OCI-LY7 (cell line): ENCODE measurements at regions not wholly inside any gene's neighbourhood (a gene's known extent, or its start where the extent isn't known, plus 50 kb on each side); places are given as distances from the start of the nearest gene placed in this dataset.
"Not testable (repeated sequence)": the region's sequence is repeated elsewhere in the genome, so short reads cannot be mapped to it uniquely, and the experiment has no call there.

Experiments used
- BruUV-seq: library from RNA; stranded (reverse); fragments of 400-500 nt; replicated peaks from 2 replicates; lab custom pipeline; 2021; lab: Mats Ljungman, UMichigan
- CTCF ChIA-PET: fragments of 300-600 bp; sonication (Branson Sonifier 250); formaldehyde crosslinking; loops from one replicate; lab custom pipeline; 2022; ENCODE audit warnings: antibody characterized with exemption; ENCODE audit not compliant: unreplicated experiment; lab: Charles Lee
- POLR2A ChIA-PET: fragments of 300-600 bp; sonication (Branson Sonifier 250); formaldehyde crosslinking; loops from one replicate; lab custom pipeline; 2022; ENCODE audit warnings: antibody characterized with exemption; lab: Charles Lee
- DNase-seq: peaks from one replicate; pipeline ENCODE4 v3.0.0-alpha.2; 2015; ENCODE audit warnings: low spot score
- H2AFZ ChIP-seq: fragments of 200-600 bp; sonication (generic), shearing (Covaris generic); 2 replicates; pipeline ENCODE4 v1.6.1; 2014; ENCODE audit warnings: mild to moderate bottlenecking, antibody characterized with exemption, low read length, moderate library complexity
- H3K27ac ChIP-seq: fragments of 200-600 bp; sonication (generic); 2 replicates; pipeline ENCODE4 v1.5.1; 2014; ENCODE audit warnings: mixed run types, low read depth, mild to moderate bottlenecking, moderate library complexity, low read length, inconsistent platforms; ENCODE audit not compliant: poor library complexity, severe bottlenecking
- H3K36me3 ChIP-seq: fragments of 200-600 bp; sonication (generic); 2 replicates; pipeline ENCODE4 v1.6.1; 2014; ENCODE audit warnings: mild to moderate bottlenecking, antibody characterized with exemption, low read length, moderate library complexity, mixed read lengths; ENCODE audit not compliant: insufficient read depth
- H3K4me1 ChIP-seq: fragments of 200-600 bp; sonication (generic); 2 replicates; pipeline ENCODE4 v1.5.1; 2014; ENCODE audit warnings: mild to moderate bottlenecking, low read length; ENCODE audit not compliant: insufficient read depth, poor library complexity, severe bottlenecking
- H3K4me2 ChIP-seq: fragments of 200-600 bp; sonication (generic); 2 replicates; pipeline ENCODE4 v1.6.1; 2014; ENCODE audit warnings: mild to moderate bottlenecking, low read length
- H3K4me3 ChIP-seq: fragments of 200-600 bp; sonication (generic); 2 replicates; pipeline ENCODE4 v1.5.1; 2014; ENCODE audit warnings: mild to moderate bottlenecking, low read depth, low read length; ENCODE audit not compliant: poor library complexity, severe bottlenecking
- H3K79me2 ChIP-seq: fragments of 200-600 bp; sonication (generic); 2 replicates; pipeline ENCODE4 v1.6.1; 2016; ENCODE audit warnings: low read depth, mild to moderate bottlenecking, low read length, moderate library complexity, mixed read lengths; ENCODE audit not compliant: insufficient read depth
- H3K9me2 ChIP-seq: fragments of 200-600 bp; sonication (generic); 2 replicates; pipeline ENCODE4 v1.6.1; 2016; ENCODE audit warnings: mild to moderate bottlenecking, low read length, mixed read lengths; ENCODE audit not compliant: insufficient read depth
- H3K9me3 ChIP-seq: fragments of 200-600 bp; sonication (generic); 2 replicates; pipeline ENCODE4 v1.6.1; 2014; ENCODE audit warnings: mild to moderate bottlenecking, mixed run types, low read length, mixed read lengths
- H4K20me1 ChIP-seq: fragments of 200-600 bp; sonication (generic); 2 replicates; pipeline ENCODE4 v1.6.1; 2014; ENCODE audit warnings: mild to moderate bottlenecking, antibody characterized with exemption, low read length, moderate library complexity, mixed read lengths; ENCODE audit not compliant: insufficient read depth
- EZH2phosphoT487 ChIP-seq: fragments of 200-600 bp; sonication (generic); IDR thresholded peaks from 2 replicates; pipeline ENCODE4 v1.6.1; 2018; ENCODE audit warnings: low read depth, borderline replicate concordance, mild to moderate bottlenecking, mixed run types, antibody characterized with exemption, low read length, moderate library complexity, mixed read lengths
- intact Hi-C: fragments of 100-400 bp; cut with micrococcal nuclease; formaldehyde crosslinking; loops from one replicate; pipeline ENCODE4 v1.10.0; 2022; ENCODE audit not compliant: unreplicated experiment
- TF ChIP-seq, protein P1 (sequence below): fragments of 200-600 bp; sonication (generic); conservative IDR thresholded peaks from 2 replicates; pipeline ENCODE4 v1.5.1; 2014; ENCODE audit warnings: mild to moderate bottlenecking, antibody characterized with exemption, low read length, moderate library complexity, mixed read lengths

DNA sequence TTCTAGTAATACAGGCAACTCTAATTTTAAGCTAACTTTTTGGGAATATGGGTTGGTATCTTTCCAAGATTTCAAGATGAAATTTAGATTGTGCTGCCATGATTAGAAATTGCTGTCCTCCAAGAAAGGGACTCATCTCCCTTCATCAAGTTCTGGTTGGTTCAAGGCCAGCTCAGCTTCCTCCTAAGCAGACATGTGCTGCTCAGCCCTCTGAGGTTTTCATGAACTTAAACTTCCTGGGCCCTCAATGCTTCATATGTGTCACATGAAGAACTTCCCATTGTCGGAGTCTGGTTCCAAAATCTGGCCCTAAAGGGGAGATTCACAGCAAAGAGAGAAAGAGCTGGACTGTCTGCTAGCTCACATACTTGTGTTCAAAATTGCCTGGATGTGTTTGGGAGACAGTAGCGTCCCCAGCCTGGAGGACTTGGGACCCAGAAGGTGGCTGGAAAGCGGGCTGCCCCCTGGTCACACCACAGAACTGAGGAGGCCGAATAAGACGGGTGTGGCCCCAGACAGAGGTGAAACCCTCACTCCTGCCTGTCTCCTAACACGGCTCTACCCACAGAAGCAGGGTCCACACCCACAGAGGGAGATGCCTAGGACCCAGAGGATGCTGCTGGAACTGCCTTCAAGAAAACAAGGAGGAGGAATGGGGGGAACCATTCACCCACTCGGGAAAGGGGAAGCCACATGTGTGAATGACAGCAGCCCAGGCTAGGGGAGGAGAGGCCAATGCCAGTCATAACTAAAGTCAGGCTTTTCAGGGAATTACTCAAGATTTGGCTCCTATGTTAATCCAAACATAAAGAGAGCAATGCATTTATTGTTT is 54.3 kb upstream of the GPR31 start:
- BruUV-seq = no TSS peak
- no peaks in the 10 kb centered on the region for H3K9me3 ChIP-seq
- H3K36me3 ChIP-seq = no peaks in the 10 kb centered on the region
- no peak overlapping the region for H3K27ac ChIP-seq
- no peak overlapping the region for H3K4me3 ChIP-seq
- no peak overlapping the region for H2AFZ ChIP-seq
- DNase-seq = no peak
- intact Hi-C loops = no loop called here
- H3K79me2 ChIP-seq = no peaks in the 10 kb centered on the region
- CTCF ChIA-PET = no interaction called here
- H3K9me2 ChIP-seq = no peaks in the 10 kb centered on the region
- no peaks in the 10 kb centered on the region for H3K4me1 ChIP-seq
- H4K20me1 ChIP-seq = no peaks in the 10 kb centered on the region
- TF ChIP-seq, protein P1, sequence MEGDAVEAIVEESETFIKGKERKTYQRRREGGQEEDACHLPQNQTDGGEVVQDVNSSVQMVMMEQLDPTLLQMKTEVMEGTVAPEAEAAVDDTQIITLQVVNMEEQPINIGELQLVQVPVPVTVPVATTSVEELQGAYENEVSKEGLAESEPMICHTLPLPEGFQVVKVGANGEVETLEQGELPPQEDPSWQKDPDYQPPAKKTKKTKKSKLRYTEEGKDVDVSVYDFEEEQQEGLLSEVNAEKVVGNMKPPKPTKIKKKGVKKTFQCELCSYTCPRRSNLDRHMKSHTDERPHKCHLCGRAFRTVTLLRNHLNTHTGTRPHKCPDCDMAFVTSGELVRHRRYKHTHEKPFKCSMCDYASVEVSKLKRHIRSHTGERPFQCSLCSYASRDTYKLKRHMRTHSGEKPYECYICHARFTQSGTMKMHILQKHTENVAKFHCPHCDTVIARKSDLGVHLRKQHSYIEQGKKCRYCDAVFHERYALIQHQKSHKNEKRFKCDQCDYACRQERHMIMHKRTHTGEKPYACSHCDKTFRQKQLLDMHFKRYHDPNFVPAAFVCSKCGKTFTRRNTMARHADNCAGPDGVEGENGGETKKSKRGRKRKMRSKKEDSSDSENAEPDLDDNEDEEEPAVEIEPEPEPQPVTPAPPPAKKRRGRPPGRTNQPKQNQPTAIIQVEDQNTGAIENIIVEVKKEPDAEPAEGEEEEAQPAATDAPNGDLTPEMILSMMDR = no peak
- no peak for TF ChIP-seq EZH2phosphoT487
- H3K4me2 ChIP-seq = no peak overlapping the region
- POLR2A ChIA-PET = interaction anchor here (0.6 kb wide), 1 partner anchor 817 kb away, joined by 5 read pairs; no protein-coding TSS in a partner anchor

DNA sequence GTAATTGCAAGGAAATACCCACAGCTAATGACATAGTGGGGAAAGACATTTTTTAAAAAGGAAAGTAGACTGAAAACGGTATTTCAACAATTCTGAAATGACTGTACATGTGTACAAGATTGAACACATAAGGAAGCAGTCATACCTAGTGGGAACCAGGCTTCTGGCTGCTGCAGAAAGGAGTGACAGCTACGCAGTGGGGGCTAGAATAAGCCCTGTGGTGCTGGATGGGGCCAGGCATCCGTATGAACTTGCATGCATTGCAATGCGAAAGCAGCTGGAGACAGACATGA is 54.9 kb upstream of the GPR31 start:
- TF ChIP-seq, protein P1 = no peak
- no peak for TF ChIP-seq EZH2phosphoT487
- Histone ChIP-seq H3K9me3 (no peaks in the 10 kb centered on the region), H2AFZ (no peak overlapping the region), H3K79me2 (no peaks in the 10 kb centered on the region), H3K4me2 (no peak overlapping the region), H4K20me1 (no peaks in the 10 kb centered on the region), H3K4me3 (no peak overlapping the region), H3K36me3 (no peaks in the 10 kb centered on the region), H3K9me2 (no peaks in the 10 kb centered on the region), H3K4me1 (no peaks in the 10 kb centered on the region), H3K27ac (no peak overlapping the region)
- no TSS peak for BruUV-seq
- POLR2A ChIA-PET = no interaction called here
- intact Hi-C loops = no loop called here
- CTCF ChIA-PET = no interaction called here
- DNase-seq = no peak

DNA sequence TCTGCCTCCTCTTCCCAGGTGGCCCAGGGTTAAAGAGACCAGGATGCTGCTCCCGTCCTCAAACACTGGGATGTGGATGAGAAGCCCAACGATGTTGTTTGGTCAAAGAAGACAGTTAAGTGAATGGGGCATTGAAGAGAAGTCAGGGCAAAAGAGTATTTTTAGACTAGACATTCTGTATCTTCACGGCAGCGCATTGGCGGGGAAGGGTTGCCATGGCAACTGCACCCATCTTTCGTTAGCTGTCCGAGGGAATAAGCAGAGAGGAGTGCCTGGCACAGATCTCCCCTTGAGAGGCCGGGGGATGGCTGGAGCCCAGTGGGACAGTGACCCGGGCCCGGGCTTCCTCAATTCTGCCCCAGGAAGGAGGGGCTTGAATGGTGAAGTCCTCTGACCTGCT is 56.4 kb upstream of the GPR31 start:
- Histone ChIP-seq H3K79me2 (no peaks in the 10 kb centered on the region), H2AFZ (no peak overlapping the region), H4K20me1 (no peaks in the 10 kb centered on the region), H3K4me1 (no peaks in the 10 kb centered on the region), H3K4me3 (no peak overlapping the region), H3K9me2 (no peaks in the 10 kb centered on the region), H3K9me3 (no peaks in the 10 kb centered on the region), H3K36me3 (no peaks in the 10 kb centered on the region), H3K4me2 (no peak overlapping the region), H3K27ac (no peak overlapping the region)
- POLR2A ChIA-PET = no interaction called here
- no peak for DNase-seq
- CTCF ChIA-PET = no interaction called here
- BruUV-seq = no TSS peak
- TF ChIP-seq EZH2phosphoT487 = no peak
- TF ChIP-seq, protein P1 = no peak
- intact Hi-C loops = no loop called here

DNA sequence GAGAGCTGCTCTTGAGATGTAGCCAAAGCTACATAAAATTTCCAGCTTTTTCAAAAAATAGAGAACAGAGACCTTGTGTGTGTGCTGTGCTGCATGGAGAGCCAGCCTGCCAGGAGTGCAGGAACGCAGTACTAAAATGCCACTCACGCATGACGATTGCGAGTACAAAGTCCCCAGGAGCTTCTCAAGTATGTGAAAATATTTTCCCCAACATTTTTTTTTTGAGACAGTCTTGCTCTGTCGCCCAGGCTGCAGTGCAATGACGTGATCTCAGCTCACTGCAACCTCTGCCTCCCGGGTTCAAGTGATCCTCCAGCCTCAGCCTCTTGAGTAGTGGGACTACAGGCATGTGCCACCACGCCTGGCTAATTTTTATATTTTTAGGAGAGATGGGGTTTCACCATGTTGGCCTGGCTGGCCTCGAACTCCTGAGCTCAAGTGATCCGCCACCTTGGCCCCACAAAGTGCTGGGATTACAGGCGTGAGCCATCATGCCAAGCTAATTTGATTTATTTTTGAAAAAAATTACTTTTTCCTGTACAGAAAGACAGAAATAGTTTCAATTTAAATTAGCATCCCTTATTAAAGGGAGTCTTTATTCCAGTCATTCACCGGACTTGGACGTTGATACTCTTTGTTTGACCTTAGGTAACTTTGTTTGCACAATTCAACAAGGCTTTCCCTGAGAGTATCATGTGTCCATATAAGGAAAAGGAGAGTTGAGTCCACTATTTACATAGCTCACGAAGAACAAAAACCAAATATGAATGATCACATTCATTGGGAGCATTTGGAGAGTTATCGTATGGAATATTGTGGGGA is 57.9 kb upstream of the GPR31 start:
- H3K4me3 ChIP-seq, H3K79me2 ChIP-seq, intact Hi-C loops, H3K27ac ChIP-seq, BruUV-seq, H2AFZ ChIP-seq, CTCF ChIA-PET, H3K4me2 ChIP-seq, H3K4me1 ChIP-seq, DNase-seq, H3K9me2 ChIP-seq, H3K9me3 ChIP-seq, H3K36me3 ChIP-seq, H4K20me1 ChIP-seq: not testable (repeated sequence)
- POLR2A ChIA-PET = interaction anchor here (0.7 to 0.8 kb wide), 2 partner anchors 15 to 75 kb away, joined by 4 to 6 read pairs; no protein-coding TSS in a partner anchor
